T47D (cell line): ENCODE measurements at regions not wholly inside any gene's neighbourhood (a gene's known extent, or its start where the extent isn't known, plus 50 kb on each side); places are given as distances from the start of the nearest gene placed in this dataset.

Experiments used
- DNase-seq, 2 experiments: peaks; one replicate each; pipeline versions ENCODE4 v3.0.0 to v3.0.0-alpha.2; 2011 to 2012; ENCODE audit warnings: low read depth in 1 of 2, low spot score in 1 of 2
- JUND ChIP-seq: IDR thresholded peaks from 2 replicates; pipeline ENCODE4 v1.6.1; 2012; ENCODE audit warnings: low read depth
- in situ Hi-C: cut with HindIII; loops from 2 replicates; pipeline ENCODE4 v1.10.0; 2016; ENCODE audit warnings: low sequenced_read_pairs, low pct_unique_long_range_greater_than_20kb

DNA sequence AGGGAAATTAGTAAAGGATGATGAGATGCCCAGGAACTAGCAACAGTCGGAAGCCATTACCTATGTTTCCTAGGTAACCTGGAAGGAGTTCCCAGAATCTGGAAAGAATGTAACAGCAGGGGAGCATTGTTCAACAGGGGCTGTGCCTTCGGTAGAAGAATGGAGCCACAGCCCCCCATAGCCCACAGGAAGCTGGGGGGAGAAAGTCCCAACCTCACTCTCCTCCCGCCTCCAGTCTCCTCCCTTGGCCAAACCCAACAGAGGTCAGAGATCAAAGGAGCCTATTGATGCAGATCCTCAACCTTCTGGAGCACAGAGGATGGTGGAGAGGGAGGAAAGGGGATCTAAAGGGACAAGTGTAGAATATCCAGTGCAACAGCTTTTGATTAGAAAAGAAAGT is 131.5 kb upstream of the SLC44A3 start:
- no peak for TF ChIP-seq JUND
- in situ Hi-C loops, result no loop called here
- DNase-seq, result no peak

GRCh38 chr1:94686882-94687281 is 133.3 kb upstream of the SLC44A3 start:
- in situ Hi-C loops, result no loop called here
- no peak for TF ChIP-seq JUND
- no peak for DNase-seq

DNA sequence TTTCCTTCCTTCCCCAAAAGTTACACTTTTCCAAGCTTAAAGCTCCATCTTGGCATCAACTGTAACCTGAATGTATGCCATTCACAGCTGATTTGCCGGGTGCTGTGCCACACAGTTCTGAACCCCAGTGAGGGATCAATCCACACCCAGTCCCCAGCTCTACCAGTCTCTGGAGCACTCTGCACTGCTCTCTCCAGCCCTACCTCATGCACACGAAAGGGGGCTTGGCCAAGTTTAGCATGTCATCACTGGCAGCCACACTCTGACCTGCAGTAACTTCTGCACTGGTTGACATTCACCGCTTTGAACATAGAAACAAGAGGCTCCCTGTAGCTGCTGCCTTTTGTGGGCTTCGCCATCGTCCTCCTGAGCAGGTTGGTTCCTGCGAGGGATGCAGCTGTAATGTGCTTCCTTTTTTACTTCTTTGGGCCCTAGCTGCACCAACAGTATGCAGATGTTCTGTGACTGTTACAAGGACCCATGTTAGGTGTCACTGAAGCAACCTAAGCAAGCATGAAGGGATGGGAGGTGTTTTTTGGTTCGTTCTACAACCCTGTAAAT is 135.4 kb upstream of the SLC44A3 start:
- in situ Hi-C loops, result no loop called here
- DNase-seq, result no peak
- TF ChIP-seq JUND, result no peak

- DNase-seq, result no peak
- in situ Hi-C loops, result no loop called here
- TF ChIP-seq JUND, result no peak
These were observed 136.3 kb upstream of the SLC44A3 start for GRCh38 chr1:94683886-94684285.

DNA sequence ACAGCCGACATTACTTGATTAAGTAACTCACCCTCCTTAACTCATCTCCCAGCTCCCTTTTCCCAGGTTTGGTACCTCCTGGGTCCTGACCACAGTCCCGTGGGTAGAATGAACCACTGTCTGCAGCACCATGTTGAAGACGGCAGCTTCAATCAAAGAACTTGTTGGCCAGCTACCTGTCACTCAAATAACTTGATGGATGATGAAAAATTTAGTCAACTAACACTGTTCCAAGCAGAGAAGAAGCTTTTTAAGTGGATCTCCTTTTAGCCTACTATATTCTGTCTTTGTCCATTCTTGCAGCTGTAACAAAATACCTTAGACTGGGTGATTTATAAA is 138.4 kb upstream of the F3 start:
- in situ Hi-C loops, result no loop called here
- TF ChIP-seq JUND, result no peak
- no peak for DNase-seq

- TF ChIP-seq JUND, result no peak
- in situ Hi-C loops, result no loop called here
- DNase-seq, result no peak
These were observed 137.9 kb upstream of the F3 start for GRCh38 chr1:94679332-94680038.

DNA sequence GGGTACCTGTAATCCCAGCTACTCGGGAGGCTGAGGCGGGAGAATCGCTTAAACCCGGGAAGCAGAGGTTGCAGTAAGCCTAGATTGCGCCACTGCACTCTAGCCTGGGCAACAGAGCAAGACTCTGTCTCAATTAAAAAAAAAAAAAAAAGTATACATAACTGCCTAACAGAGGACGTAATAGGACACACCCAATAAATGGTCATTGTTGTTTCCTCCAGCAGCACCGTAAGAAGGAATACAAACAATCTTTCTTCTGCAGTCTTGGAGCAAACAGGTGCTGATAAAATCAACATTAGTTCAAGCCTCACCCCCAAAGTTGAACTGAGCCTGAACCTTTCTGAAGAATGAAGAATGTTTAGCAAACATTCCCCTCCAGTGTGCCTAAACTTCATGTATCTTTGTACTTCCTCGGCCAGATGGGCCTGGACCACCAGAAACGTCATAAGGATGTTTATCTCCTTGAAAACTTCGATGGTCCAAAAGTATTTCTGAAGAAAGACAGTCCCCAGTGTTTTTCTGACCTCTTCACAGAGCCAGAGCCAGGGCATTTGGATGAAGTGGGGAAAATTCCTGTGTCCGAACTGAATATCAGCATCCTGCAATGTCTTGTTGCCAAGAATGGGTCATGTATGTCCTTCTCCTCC is 136.8 kb upstream of the F3 start:
- in situ Hi-C loops, result no loop called here
- TF ChIP-seq JUND, result no peak
- DNase-seq, result no peak

DNA sequence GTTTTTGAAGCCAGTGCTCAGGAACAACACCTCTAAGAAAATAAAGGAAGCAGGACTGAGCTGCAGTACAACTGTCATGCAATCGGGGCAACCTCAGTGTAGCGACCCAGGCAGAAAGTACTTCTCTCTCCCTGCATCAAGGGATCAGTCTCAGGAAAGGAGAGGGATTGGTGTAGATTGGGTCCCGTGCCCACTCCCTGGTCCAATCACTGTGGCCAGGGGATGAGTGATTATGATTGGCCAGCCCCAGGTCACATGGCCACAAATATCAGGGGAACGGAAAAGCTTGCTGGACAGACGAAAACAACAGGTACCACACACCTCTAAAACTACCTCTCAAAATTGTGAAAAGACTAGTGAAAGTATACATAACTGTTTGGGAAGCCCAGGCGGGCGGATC is 136.2 kb upstream of the F3 start:
- in situ Hi-C loops, result no loop called here

GRCh38 chr1:94677087-94677486 is 135.5 kb upstream of the F3 start:
- DNase-seq, result no peak
- in situ Hi-C loops, result no loop called here
- TF ChIP-seq JUND, result no peak

More for the DNA sequence above, 136.2 kb upstream of the F3 start:
- no peak for DNase-seq
- TF ChIP-seq JUND, result no peak

DNA sequence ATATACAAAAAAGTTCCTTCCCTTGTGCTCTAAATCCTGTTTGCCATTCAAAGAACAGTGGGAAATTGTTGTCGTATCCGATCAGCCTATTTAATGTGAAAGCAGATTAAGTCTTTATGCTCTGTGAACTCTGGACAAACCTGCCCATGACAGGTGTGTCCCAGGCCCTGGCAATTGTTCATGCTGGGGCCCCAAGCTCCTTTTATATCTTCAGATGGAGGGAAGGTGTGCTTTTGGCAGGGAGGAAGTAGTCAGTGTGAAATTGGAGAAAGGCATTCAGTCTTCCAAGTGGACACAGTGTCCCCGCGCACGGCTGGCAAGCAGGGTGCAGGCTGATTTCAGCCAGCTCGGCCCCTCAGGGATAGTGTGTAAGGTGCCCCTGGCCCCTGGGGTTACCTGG is 135.1 kb upstream of the F3 start:
- DNase-seq, result no peak
- TF ChIP-seq JUND, result no peak
- in situ Hi-C loops, result no loop called here

- in situ Hi-C loops, result no loop called here
- TF ChIP-seq JUND, result no peak
- no peak for DNase-seq
These were observed 133.8 kb upstream of the F3 start for GRCh38 chr1:94675373-94675772.

DNA sequence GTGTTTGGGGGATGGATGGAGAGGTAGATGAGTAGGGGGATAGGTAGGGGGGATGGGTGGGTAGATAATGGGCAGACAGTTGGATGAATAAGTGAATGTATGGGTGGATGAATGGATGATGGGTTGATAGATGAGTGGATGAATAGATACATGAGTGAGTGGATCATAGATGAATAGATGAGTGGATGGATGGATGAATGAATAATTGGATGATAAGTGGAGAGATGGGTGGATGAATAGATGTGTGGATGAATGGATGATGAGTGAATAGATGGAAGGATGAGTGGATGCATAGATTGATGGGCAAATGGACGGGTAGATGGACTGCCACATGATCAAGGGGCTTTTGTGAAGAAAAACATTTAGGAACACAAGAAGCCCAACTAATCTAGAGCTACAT is 133.3 kb upstream of the F3 start:
- no peak for TF ChIP-seq JUND
- DNase-seq, result no peak
- in situ Hi-C loops, result no loop called here

GRCh38 chr1:94672934-94673333 is 131.4 kb upstream of the F3 start:
- no peak for DNase-seq
- TF ChIP-seq JUND, result no peak
- in situ Hi-C loops, result no loop called here
